ENCODE measurements at regions not wholly inside any gene's neighbourhood (a gene's known extent, or its start where the extent isn't known, plus 50 kb on each side); places are given as distances from the start of the nearest gene placed in this dataset.

GRCh38 chr18:76233876-76234675, 261.0 kb downstream of the ZNF516 start:
- no peak for TF ChIP-seq POLR2A (IDR thresholded peaks at IDR 0.05; ENCODE audit: low read length)
- TF ChIP-seq GATA1 (IDR thresholded peaks at IDR 0.05; ENCODE audit: low read depth, low read length): no peak
